Right lobe of liver (tissue), 6 donors: ENCODE measurements at regions not wholly inside any gene's neighbourhood (a gene's known extent, or its start where the extent isn't known, plus 50 kb on each side); places are given as distances from the start of the nearest gene placed in this dataset.

Experiments used
- ATAC-seq, 4 donors: fragments of 200-7000 bp; cut with Tn5 transposase; one replicate each; pipeline ENCODE4 v1.9.1; 2020; ENCODE audit warnings: mild to moderate bottlenecking in 4 of 4, moderate library complexity in 4 of 4
- DNase-seq, 3 donors: peaks; one replicate each; pipeline ENCODE4 v3.0.0-alpha.2; 2020
- H3K27ac ChIP-seq, 3 donors: fragments of 200-600 bp; one replicate each; pipeline ENCODE4 v1.8.0; 2022
- H3K27me3 ChIP-seq, 2 donors: fragments of 200-600 bp; one replicate each; pipeline ENCODE4 v1.8.0; 2022
- H3K36me3 ChIP-seq, 4 donors: fragments of 200-600 bp; sonication (generic) in 1 of 4; one replicate each; pipeline versions ENCODE4 v1.5.1 to v1.8.0; 2017 to 2022; ENCODE audit warnings: control low read depth in 1 of 4
- H3K4me1 ChIP-seq, 4 donors: fragments of 200-600 bp; sonication (generic) in 1 of 4; one replicate each; pipeline versions ENCODE4 v1.5.1 to v1.8.0; 2017 to 2022; ENCODE audit warnings: control low read depth in 1 of 4
- H3K4me3 ChIP-seq, 3 donors: fragments of 200-600 bp; one replicate each; pipeline ENCODE4 v1.8.0; 2022
- H3K9me3 ChIP-seq, 4 donors: fragments of 200-600 bp; sonication (generic) in 1 of 4; one replicate each; pipeline versions ENCODE4 v1.5.1 to v1.8.0; 2017 to 2022; ENCODE audit warnings: control low read depth in 1 of 4
- CTCF ChIP-seq, 4 donors: fragments of 200-600 bp in 3 of 4; fragments of 450-650 bp in 1 of 4; IDR thresholded peaks; one replicate each; pipeline versions ENCODE4 v1.5.1 to v1.8.0; 2016 to 2022; ENCODE audit warnings: antibody characterized with exemption in 4 of 4, mild to moderate bottlenecking in 2 of 4
- POLR2A ChIP-seq: fragments of 450-650 bp; IDR thresholded peaks from one replicate; pipeline ENCODE4 v1.6.1; 2017; ENCODE audit warnings: antibody characterized with exemption, mild to moderate bottlenecking
- WGBS: methylation state at CpG from one replicate; pipeline ENCODE4 v1.1.6; 2018; ENCODE audit warnings: low coverage, low lambda C conversion rate; ENCODE audit not compliant: insufficient coverage; ENCODE audit errors: missing lambda C conversion rate; 5-methylcytosine and 5-hydroxymethylcytosine counted together
- intact Hi-C, 2 donors: fragments of 100-400 bp; cut with DNase I; formaldehyde crosslinking; loops; one replicate each; pipeline versions ENCODE4 v1.11.2 to v1.14.1; 2022
- donor health status: DM: no; HTN: yes; CAD: no.
- donor health status: DM: no; HTN: no; CAD: no.
- donor health status: DM: no; HTN: no; CAD: no.
- donor health status: DM: no; HTN: yes; CAD: no.
- donor health status: DM: no; HTN: yes; CAD: no.

DNA sequence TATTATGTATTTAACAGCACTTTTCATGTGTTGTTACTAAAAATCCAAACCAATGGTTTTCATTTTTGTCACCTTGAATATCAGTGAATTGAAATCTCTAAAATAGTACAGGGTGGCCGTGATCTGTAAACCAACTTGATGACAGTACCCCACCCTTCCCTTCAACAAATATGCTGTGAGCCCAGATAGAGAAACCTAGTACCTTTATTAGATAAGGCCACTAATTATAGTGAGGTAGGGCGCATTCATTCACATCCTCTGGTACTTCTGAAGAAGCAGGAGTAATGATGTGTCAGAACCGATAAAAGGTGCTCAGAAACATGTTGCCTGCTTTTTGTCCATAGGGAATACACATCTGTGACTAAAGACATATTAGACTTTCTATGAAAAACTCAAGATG lies 409.5 kb downstream of the GJA1 start:
- H3K9me3 ChIP-seq = no peaks in the 10 kb centered on the region
- intact Hi-C loops = no loop called here

DNA sequence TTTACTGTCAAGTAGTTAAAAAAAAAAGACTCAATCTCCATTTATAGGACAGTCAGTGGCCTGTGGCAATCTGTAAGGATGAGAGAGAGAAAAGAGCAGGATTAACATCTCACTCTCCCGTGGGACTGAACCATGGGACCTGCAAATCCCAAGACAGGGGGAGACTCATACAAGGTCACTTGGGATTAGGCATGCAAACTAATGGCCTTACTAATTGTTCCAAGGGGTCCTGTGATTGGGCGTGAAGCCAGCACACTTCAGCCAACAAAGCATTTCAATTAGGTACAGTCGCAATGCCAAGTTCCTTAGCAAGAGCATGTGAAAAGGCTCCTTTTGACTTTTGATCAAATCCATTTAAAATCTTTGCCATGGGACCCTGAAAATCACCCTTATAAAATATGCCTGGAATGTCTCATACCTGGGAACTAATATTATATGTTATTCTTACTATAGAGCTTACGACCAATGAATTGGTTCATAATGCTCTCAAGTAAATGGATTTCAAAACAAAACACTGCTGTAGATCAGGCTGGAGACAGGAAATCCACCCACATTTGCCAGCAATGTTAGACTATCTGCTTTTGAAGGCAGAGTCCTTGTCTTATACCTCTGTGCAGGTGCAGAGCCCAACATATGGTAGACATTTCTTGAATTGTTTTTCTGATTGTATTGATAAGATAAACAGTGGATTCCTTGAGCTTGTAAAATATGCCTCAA lies 412.5 kb downstream of the GJA1 start:
- H3K27me3 ChIP-seq = no peaks in the 10 kb centered on the region
- ATAC-seq = no peak
- H3K4me1 ChIP-seq = no peaks in the 10 kb centered on the region
- TF ChIP-seq POLR2A (no peak), CTCF (IDR thresholded peaks at IDR 0.05) (no peak)
- no peaks in the 10 kb centered on the region for H3K36me3 ChIP-seq
- DNase-seq = no peak
- H3K4me3 ChIP-seq = no peak overlapping the region
- intact Hi-C loops = no loop called here
- no peak overlapping the region for H3K27ac ChIP-seq
- 42% methylated on average over 4 of the region's 4 CpGs for WGBS
- H3K9me3 ChIP-seq = no peaks in the 10 kb centered on the region

More for the DNA sequence above, 409.5 kb downstream of the GJA1 start:
- H3K4me3 ChIP-seq = no peak overlapping the region
- H3K27ac ChIP-seq = no peak overlapping the region
- TF ChIP-seq POLR2A = no peak
- TF ChIP-seq CTCF (IDR thresholded peaks at IDR 0.05) = no peak
- DNase-seq (no peak), ATAC-seq (no peak)
- WGBS = 67% methylated on average over 3 of the region's 3 CpGs
- no peaks in the 10 kb centered on the region for H3K27me3 ChIP-seq
- no peaks in the 10 kb centered on the region for H3K4me1 ChIP-seq
- no peaks in the 10 kb centered on the region for H3K36me3 ChIP-seq

DNA sequence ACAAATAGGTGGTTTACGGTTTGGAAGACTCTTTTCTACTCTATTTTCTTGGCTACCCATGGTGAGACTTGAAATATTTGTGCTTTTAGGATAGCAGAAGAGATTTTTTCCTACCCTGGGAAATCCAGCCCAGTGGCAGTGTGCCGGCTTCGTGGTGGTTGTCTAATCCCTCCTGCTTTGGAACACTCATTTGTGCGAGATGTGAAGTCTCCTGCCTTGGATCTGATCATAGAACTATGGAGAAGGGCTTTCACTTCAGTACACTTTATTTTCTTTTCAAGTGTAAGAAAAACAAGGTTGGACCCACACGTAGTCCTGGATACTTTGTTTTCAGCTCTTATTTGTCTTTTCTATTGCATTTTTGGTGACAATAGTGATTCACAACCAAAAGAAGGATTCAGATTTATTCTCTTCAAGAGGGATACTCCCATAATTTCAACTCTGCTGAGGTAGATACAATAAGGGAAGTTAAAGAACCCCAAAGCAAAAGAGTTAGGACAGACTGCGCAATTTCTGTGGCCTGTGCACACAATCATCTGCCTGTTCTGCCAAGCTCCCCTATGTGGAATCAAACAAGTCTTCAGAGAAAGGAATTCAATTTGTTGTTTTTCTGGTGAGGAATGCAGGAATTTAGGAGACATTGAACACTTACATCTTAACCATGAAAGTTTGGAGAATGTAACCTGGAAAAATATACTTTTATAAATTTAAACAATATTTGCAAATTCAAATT lies 413.2 kb downstream of the GJA1 start:
- TF ChIP-seq POLR2A (no peak), CTCF (IDR thresholded peaks at IDR 0.05) (no peak)
- Histone ChIP-seq H3K4me1 (no peaks in the 10 kb centered on the region), H3K27me3 (no peaks in the 10 kb centered on the region), H3K4me3 (no peak overlapping the region), H3K36me3 (no peaks in the 10 kb centered on the region), H3K9me3 (no peaks in the 10 kb centered on the region), H3K27ac (no peak overlapping the region)
- DNase-seq (no peak), ATAC-seq (no peak)
- intact Hi-C loops = no loop called here
- WGBS = 60% methylated on average over 6 of the region's 6 CpGs

DNA sequence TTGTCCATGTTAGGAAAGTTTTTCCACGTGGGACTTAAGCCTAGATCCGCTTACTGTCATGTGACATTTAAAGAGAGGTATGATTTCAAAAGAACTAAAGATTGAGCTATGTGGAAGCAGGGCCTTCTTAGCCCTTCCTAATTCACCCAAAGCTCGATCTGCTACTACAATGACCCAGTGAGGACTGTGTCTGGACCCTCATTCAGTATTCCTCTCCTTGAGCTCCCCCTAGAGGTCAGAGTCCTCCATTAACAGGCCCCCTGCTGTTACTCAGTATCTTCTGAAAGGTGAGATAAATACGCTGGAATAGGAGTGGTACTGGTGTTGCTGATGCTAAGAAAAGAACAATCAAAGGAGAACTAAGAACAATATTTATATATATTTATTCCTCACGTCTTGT lies 414.0 kb downstream of the GJA1 start:
- Histone ChIP-seq H3K27me3 (no peaks in the 10 kb centered on the region), H3K36me3 (no peaks in the 10 kb centered on the region), H3K9me3 (no peaks in the 10 kb centered on the region), H3K4me3 (no peak overlapping the region), H3K27ac (no peak overlapping the region), H3K4me1 (no peaks in the 10 kb centered on the region)
- 19% methylated on average over 5 of the region's 5 CpGs for WGBS
- peak; percentile 34 to 56 (median 51) for TF ChIP-seq CTCF (IDR thresholded peaks at IDR 0.05)
- TF ChIP-seq POLR2A = no peak
- intact Hi-C loops = no loop called here
- ATAC-seq (peak; percentile 71 to 86 (median 76)), DNase-seq (no peak)
